HFF-Myc (cell line): ENCODE measurements at regions not wholly inside any gene's neighbourhood (a gene's known extent, or its start where the extent isn't known, plus 50 kb on each side); places are given as distances from the start of the nearest gene placed in this dataset.

Experiments
- DNase-seq: peaks from one replicate; pipeline ENCODE4 v3.0.0-alpha.2; 2011; ENCODE audit warnings: low read depth; ENCODE audit errors: extremely low read depth
- H3K4me3 ChIP-seq: replicated peaks from 2 replicates; pipeline ENCODE4 v1.5.1; 2011; ENCODE audit warnings: low read depth, mild to moderate bottlenecking, control low read depth, low read length
- CTCF ChIP-seq: IDR thresholded peaks from 2 replicates; pipeline ENCODE4 v1.5.1; 2012; ENCODE audit warnings: mild to moderate bottlenecking, low read depth, low read length, control low read depth; ENCODE audit errors: missing control alignments

DNA sequence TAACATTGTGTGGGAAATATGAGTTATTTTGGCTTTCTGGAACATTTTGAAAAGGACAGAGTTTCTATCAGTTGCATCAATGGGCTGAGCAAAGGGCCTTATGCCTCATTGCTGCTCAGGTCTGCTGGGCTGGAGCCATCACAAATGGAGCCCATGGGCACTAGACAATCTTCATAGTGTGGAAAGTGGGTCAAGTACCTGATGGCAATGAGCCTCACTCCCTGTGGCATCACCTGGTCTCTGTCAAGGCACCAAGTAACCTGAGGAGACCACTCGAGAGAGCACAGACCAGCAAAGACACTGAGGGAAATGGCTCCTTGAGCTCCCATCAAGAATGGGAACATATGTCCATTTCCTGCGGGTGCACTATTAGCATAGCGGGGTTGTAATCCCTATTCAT lies 96.7 kb upstream of the PPP2R3A start:
- no peak overlapping the region for H3K4me3 ChIP-seq
- no peak for DNase-seq
- TF ChIP-seq CTCF: no peak

- no peak for DNase-seq
- no peak for TF ChIP-seq CTCF
Measured at GRCh38 chr3:135869439-135870105, 96.0 kb upstream of the PPP2R3A start.

DNA sequence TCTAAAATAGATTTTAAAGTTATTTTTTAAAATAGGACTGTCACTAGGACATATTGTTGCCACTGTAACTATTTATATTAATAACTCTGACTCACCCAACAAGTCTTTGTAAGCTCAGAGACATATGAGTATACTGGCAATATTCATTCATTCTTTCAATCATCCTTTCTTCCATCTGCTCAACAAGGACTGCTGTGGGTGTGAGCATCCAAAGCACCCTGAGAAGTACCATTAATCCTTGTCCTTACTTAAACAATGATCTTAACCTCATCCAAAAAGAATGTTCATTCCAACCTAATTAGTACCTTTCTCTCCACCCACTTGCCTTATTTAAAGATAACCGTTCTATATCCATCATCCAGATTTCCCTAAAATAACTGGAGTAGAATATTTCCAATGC lies 94.2 kb upstream of the PPP2R3A start:
- no peak overlapping the region for H3K4me3 ChIP-seq
- no peak for TF ChIP-seq CTCF
- no peak for DNase-seq

More at GRCh38 chr3:135869439-135870105, 96.0 kb upstream of the PPP2R3A start:
- no peak overlapping the region for H3K4me3 ChIP-seq

- H3K4me3 ChIP-seq: no peak overlapping the region
- DNase-seq: no peak
- no peak for TF ChIP-seq CTCF
Measured at GRCh38 chr3:135874035-135874434, 91.5 kb upstream of the PPP2R3A start.

- no peak overlapping the region for H3K4me3 ChIP-seq
- DNase-seq: no peak
- no peak for TF ChIP-seq CTCF
Measured at GRCh38 chr3:135878501-135878900, 87.0 kb upstream of the PPP2R3A start.

DNA sequence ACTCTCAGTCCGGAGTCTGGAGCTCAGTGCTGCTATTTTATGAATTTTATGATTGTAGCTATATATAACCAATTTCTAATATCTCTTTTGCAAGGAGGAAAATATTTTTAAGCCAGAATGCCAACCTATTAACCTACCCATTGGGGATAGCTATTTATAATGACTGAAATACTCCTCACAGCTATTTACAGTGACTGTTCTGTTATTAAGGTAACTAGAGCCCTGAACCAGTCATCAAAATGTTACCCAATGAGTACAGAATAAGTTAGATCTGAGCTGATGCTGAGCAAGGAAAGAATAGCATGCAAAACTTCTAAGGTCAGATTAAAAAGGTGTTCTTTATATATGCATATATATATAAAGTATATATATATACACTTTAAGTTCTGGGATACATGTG lies 79.6 kb upstream of the PPP2R3A start:
- DNase-seq: no peak
- H3K4me3 ChIP-seq: no peak overlapping the region
- no peak for TF ChIP-seq CTCF

DNA sequence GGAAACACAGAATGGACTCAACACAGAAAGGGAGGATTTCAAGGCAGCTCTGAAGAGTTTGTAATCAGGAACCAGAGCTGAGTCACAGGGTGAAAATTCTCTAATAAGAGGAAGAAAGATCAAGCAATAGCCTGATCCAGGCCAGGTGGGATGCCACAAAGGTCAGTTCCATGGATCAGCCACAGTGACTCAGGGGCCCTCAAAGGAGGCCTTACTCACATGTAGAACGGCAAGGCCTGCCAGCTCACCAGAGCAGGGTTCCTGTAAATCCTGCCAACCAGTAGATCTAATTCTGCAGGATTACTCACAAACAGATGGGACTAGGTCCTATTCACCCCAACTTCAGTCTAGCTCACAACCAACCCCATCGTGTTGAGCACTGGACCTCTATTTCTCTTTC lies 78.3 kb upstream of the PPP2R3A start:
- no peak for TF ChIP-seq CTCF
- H3K4me3 ChIP-seq: no peak overlapping the region
- DNase-seq: peak; percentile 48
